Gastrocnemius medialis (tissue), 4 donors: ENCODE measurements at regions not wholly inside any gene's neighbourhood (a gene's known extent, or its start where the extent isn't known, plus 50 kb on each side); places are given as distances from the start of the nearest gene placed in this dataset.

Source experiments
- CTCF ChIP-seq, 5 experiments: fragments of 450-650 bp in 3 of 5; fragments of 200-600 bp in 2 of 5; sonication (generic) in 2 of 5; IDR thresholded peaks in 4 of 5; conservative IDR thresholded peaks in 1 of 5; 1 replicate in 4 of 5; 2 replicates in 1 of 5; pipeline ENCODE4 v1.5.1; 2016 to 2019; ENCODE audit warnings: antibody characterized with exemption in 5 of 5, mild to moderate bottlenecking in 3 of 5, moderate library complexity in 3 of 5
- POLR2A ChIP-seq, 2 donors: fragments of 450-650 bp; IDR thresholded peaks; one replicate each; pipeline ENCODE4 v1.6.1; 2017; ENCODE audit warnings: antibody characterized with exemption in 2 of 2, mild to moderate bottlenecking in 2 of 2, moderate library complexity in 2 of 2

DNA sequence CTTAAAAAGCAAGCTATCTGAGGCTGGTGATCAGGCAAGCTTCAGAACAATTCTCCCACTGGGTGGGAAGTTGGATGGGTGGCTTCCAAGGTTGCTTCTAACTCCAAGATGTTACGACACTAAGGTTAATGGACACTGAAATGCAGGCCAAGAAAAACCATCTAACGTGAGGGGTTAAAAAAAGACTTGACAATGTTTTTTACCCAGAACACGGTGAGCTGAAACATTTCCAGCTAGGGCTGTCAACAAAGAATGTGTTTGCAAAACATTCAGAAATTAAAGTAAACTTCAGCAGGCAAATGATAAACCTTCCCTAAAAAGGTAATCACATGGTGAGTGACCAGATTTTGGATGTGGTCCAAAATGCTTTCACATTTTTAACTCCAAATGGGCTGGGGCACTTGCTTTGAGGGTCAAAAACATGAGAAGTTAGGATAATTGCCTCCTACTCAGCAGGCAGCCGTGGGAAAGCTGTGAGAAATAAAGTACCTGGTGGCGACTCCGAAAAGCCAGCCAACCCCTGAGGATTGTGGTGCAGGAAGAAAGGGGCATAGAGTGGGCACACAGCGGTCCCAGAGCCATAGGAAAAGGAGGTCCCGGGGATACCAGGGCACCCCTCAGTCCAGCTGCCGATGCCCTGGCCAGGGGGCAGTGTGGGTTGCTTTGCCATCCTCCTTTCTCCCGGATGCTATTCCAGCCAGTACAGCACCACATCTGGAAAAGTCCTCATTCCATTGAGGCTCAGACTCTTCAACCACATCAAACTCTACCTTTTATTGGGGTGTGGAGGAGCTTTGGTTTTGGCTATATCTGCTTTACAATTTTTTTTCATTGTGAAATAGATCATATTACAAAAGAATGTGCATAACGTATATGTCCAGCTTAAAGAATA is 90.0 kb upstream of the ATL2 start:
- TF ChIP-seq POLR2A (IDR thresholded peaks at IDR 0.05), result no peak
- no peak for TF ChIP-seq CTCF (IDR thresholded peaks at IDR 0.05 in 4 of 5, conservative IDR thresholded peaks at IDR 0.05 in 1 of 5)
